GM18867 (cell line): ENCODE measurements at regions not wholly inside any gene's neighbourhood (a gene's known extent, or its start where the extent isn't known, plus 50 kb on each side); places are given as distances from the start of the nearest gene placed in this dataset.

ENCODE experiments used
- ATAC-seq: cut with Tn5 transposase; IDR thresholded peaks from one replicate; pipeline ENCODE4 v1.9.1; 2021; ENCODE audit warnings: mild to moderate bottlenecking, moderate library complexity; ENCODE audit not compliant: unreplicated experiment

DNA sequence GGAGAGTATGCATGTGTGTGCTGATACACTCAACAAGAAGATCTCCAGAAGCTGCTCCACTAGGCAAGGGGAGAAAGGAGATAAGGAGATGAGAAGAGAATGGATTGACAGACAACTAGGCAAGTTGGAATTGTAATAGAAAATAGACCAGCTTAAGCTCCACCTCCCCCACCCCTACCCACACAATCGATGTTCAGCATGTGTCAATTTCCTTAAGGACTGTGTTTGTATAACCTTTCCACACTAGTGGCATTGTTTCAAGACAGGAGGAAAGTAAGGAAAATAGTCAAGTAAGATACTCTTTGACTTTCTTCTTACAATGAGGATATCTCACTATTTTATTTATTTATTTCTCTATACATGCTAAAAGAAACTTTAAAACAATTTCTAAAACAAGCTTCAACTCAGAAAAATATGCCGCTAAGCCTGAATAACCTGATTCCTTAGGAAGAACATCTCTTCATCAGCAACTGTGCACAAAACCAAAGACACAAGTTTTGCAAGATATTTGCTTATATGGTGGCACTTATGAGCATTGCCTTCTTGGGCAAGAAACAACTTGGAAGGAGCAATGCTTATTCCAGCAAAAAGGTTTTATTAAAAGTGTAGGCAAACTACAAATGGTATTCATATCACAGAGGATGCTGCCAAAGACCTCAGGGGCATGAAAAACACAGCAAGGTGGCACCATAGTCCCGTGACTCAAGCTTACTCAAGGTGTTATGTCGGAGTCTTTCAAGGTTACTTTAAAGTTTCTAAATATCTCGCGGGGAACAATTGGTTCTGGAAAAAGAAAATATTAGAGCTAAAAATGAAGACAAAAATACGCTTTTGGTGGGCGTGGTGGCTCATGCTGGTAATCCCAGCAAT lies 249.1 kb downstream of the COL12A1 start:
- no peak for ATAC-seq

DNA sequence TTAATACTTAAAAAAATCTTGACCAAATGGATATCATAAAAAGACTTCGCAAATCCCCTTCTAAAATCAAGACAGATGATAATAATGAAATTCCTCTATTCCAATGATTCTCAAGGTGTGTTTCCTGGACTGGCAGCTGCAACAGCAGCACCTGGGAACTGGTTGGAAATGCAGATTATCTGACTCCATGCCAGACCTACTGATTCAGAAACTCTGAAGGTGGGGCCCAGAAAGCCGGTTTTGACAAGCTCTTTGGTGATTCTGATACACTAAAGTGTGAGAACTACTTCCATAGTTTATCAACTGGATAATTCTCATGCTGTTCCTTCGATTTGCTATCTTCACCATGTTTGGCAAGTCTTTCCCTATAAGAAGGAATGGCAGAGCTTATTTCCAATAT lies 252.1 kb downstream of the COL12A1 start:
- no peak for ATAC-seq

DNA sequence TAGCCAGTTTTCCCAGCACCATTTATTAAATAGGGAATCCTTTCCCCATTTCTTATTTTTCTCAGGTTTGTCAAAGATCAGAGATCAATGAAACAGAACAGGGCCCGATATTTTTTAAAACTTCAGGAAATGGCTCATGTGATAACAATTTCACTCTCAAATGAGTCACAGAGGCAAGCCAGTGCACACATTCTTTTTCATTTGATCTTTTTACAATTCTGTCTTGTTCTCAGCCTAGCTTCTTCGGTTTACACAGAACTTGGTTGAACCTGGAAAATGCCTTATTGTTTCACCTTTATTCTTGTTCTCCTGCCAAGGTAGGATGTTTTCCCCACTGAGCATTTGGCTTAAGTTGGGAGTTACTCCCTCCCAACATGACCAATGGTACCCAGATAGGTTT lies 258.9 kb downstream of the COL12A1 start:
- ATAC-seq: no peak

DNA sequence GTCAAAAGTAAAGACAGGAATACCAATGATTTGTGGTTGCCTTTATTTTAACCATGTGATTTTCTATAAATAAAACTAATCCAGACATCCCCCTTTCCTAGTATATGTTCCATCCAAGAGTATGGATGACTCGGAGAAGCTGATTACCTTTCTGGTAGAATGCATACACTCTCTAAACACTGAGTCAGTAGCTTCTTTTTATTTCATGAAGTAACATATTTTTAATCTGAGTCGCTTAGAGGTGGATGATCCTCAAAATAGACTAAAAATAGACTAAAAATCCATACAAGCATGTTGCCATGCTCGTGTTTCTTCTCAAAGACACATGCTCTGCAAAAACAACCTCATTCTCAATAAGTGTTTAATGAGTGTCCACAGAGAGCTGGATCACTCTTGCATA lies 263.7 kb downstream of the COL12A1 start:
- no peak for ATAC-seq

DNA sequence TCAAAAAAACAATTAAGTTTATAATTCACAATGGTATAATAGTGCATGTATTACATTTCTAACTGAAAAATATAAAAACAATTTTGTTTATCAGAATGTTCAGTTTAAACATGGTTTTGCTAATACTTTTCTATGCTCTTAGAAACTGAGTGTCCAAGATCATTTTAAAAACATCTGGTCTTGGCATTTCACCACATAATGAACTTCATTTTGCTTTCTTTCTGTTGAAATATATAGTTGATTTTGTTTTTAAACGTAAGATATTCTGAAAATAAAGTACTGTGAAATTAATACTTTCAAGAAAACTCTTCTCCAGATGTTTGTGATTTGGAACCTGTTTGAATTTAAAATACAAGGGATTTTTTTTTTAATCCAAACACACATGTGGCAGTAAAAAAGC lies 264.4 kb downstream of the COL12A1 start:
- ATAC-seq: no peak

DNA sequence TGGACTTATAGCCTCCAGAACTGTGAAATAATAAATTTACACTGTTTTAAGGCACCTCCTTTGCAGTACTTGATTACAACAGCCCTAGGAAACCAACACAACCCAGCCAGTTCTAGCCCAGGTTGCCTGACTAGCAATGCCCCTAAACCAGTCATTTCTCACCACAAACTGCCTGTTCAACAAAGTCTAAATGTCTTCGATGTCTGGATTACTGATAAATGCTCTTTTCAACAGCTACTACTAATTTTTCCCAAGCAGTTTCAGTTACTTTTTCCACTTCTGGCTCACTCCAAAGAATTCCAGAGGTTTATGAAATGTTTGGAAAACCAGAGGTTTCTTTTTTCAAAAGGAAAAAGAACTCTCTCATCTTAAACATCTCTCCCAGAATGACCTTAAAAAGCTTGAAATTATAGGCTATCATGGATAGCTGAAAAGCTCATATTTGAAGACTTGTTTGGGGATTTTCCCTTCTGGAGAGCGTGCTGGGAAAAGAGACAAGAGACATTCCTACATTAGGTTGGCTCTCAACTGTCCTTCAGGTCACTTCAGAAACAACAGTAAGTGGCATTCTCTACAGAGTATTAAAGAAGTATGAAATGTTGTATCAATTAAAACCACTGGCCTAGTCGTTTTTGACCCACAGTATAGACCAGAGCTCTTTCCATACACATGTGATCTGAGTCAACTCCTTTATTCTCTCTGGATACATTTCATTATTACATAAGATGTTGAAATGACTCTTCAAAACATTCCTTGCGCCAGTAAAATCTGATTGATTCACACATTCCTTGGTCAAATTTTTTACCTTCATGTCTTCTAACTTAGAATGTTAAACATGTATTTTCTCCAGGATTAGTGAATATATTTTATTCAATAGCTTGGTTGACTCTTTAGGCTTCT lies 265.9 kb downstream of the COL12A1 start:
- peak; percentile 31 for ATAC-seq

DNA sequence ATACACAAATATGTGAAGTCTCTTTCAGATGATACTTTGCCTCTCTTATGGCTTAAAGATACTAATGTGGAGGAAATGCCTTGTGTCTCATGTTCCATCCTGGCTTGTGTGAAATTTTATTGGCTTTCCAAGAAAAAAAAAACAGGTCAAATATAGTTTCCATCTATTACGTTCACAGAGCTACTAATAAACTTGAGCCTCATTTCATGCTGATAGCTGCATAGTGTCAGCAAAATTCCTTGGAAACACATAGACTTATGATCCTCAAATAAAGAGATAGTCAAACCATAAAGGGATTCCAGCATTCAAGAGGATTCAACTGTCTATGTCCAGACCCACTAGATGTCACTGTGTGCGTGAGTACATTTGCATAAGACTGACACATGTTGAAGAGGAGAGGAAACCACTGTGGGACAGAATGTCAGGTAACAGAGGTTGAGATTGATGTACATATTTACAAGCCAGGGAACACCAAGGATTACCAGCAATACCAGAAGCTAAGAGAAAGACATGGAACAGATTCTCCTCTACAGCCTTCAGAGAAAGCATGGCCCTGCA lies 266.6 kb downstream of the COL12A1 start:
- peak; percentile 79 for ATAC-seq

DNA sequence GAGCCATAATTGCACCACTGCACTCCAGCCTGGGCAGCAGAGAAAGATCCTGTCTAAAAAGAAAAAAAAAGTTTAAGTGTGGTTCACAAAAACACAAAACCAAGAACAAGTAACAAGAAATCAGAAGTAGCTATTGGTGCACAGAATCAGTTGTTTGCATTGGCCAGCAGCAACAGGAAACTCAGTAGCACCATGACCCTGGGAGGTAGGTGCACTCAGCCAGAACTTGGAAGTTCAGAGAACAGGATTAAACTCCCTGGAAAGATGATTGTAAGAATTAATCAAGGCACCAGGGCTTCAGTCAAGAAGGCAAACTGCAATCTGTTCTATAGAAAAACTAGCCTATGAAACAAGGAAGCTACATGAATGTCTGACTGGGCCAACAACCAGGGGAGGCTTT lies 267.9 kb downstream of the COL12A1 start:
- no peak for ATAC-seq

DNA sequence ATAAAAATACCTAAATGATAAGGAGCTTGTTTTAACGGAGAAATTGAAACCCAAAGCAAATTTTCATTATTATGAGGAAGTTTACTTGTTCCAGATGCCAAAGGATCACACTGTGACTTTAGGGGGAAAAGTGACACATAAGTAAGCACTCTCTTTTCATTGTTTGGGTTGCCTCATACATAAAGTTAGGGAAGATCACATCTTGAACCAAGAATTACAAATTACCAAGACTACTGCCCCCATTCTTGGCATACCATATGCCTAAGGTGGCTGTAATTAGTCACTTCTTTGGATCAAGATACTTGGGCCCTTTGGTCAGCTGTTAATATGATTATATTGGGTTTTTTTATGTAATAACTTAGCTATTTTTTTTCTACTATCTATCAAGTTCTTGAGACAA lies 269.0 kb downstream of the COL12A1 start:
- ATAC-seq: no peak

DNA sequence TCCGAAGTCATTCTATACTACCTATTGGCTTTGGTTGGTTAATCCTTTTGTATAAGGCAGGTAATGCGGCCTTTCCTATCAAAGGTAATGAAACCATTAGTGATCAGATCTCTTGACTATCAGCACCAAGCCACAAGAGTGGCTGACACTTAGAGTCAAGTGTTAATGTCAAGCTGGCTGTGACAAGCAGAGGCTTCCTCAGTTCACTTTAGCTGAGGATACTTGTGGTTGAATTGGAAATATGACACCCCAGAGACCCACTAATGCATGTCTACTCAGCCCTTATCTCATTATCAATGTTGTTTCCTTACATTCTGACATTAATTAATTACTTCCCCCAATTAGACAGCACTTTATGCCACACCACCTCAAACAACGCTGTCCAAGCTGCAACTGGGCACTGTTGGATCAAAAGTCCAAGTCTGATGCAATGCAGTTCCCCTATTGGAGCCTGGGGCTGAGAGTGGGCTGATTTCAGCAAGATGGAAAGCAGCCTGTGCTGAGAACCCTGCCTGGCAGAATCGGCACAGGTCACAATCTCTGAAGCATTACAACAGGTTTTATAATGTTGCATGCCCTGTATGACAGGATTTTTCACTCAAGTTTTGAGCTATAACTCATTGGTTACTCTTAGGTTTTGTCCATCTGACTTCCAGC lies 273.5 kb downstream of the COL12A1 start:
- no peak for ATAC-seq

DNA sequence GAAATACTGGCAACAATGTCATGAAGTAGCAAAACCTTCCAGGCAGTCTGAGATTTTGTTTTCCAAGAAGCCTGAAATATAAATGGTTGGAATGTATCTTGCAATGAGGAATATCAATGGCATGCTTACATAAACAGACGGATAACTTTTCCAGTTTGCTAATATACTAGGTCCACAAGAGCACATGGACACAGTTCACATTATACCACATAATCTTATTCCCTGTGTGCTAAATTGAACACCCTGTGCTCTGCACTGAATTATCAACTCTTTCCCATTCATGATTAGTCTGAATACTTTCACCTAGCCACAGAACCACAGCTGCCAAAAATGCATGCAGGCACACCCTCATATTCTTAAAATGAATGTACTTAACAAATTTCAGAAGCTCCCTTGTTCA lies 274.3 kb downstream of the COL12A1 start:
- ATAC-seq: no peak

DNA sequence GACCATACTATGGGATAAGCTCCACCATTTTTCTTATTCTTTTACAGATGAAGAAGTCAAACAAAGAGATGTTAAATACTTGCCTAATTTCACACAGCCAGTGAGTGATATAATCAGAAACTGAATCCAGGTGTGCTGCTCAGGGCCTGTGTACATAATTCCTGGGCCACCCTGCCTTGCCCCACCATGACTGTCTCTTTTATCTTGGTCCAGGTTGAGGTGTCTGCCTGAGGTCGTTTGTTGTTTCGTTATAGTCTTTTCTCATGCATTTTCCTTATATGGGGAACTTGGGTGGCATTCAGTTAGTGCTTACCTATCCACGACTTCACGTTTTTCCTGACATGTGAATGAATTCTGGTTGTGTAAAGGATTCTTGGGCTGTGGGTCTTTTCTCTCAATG lies 277.6 kb downstream of the COL12A1 start:
- ATAC-seq: no peak

DNA sequence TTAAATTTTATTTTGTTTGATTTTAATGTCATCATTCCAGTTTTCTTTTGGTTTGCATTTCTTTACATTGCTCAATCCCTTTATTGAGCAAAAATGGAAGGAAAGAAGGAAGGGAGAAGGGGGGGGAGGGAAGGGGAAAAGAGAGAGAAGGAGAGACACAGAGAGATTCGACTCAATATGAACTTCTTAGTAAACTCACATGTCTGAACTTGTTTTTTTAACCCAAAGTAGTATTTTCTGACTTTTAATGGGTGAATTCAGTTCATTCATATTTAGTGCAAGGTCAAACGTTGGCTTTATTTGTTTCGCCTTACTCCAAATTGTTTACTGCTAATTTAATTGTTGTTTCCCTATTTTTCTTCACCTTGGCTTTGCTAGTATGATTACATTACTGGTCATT lies 278.6 kb downstream of the COL12A1 start:
- no peak for ATAC-seq

DNA sequence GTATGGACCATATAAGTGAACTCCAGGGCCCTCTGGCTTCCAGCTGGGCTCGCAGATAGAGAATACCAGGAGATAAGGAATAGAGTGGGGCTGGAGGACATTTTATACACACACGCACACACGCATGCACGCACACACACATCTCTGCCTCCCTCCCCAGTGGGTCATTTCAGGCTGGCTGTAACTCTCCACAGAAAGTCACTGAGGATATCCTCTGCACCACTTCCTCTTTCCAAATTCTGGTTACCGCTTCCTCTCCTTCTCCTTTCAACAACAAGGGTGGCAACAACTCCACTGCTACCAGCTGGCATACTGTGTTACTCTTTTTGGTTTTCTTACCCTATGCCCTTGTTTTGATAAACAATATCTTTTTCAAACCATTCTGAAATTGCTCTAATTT lies 280.2 kb downstream of the COL12A1 start:
- ATAC-seq: peak; percentile 79

DNA sequence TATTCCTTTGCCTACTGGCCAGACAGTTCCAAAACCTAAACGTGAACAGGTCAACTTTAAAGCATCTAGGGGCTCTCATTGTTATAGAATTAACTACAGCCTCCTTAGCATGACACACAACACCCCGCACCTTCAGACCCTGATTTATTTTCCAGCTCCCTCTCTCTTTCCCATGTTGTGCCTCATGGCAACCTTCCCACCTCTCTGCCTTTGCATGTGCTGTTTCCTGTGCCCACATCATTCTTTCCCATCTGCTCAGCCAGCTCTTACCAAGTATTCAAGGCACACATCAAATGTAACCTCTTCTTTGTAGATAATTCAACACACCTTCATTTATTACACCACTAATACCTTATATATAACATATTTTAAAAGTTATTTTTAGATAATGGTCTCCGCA lies 291.0 kb downstream of the COL12A1 start:
- no peak for ATAC-seq

DNA sequence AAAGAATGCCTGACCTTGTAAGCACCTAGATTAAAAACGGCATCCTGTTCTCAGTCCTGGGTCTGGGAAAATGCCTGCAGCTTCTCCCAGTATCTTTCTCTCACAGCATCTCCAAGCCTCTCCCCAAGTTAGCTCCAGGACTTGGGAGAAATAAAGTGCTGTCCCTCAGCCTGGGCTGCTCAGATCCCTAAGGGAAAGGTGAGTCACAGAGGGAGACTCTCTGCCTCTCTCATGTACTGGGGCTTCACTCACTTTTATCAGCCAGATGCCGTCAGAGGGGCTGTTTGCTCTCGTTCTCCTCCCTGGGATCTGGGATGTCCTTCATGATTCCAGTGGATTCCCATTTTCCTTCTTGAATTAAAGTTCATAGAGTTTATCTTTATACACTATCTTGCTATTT lies 293.6 kb downstream of the COL12A1 start:
- ATAC-seq: no peak

DNA sequence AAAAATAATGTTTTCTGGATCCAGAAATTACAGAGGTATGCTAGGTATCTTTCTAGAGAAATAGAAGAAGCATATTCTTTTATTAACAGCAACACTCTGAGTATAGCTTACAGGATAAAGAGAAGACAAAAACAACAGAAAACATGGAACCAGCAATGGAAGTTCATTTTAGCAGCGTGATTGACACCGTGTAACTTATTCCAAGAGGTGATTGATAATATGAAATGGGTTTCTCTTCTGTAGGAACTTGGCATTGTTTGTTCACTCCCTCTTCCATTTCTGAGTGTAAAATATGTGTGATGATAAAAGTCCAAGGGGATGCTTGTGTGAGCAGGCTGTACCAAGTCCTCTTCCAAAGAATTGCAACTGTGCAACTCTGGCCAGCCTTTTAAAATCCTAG lies 303.0 kb downstream of the COL12A1 start:
- ATAC-seq: no peak

DNA sequence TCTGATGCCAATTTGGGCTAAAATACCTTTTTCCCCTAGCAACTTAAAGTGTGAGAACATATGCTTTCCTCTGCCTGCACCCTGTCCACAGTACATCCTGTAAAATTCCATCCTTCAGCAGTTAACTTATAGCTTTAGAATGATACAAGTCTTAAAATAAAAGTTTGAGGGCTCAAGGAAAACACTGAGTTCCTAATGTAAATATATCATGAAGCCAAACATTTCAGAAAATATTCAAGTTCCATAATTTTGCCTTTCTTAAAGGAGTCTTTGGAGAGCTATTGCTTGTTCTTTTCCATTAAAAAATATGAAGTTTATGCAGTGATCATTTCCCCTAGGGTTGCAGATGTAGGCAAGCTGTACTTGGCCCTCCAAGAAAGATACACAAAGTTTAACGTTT lies 303.8 kb downstream of the COL12A1 start:
- no peak for ATAC-seq

DNA sequence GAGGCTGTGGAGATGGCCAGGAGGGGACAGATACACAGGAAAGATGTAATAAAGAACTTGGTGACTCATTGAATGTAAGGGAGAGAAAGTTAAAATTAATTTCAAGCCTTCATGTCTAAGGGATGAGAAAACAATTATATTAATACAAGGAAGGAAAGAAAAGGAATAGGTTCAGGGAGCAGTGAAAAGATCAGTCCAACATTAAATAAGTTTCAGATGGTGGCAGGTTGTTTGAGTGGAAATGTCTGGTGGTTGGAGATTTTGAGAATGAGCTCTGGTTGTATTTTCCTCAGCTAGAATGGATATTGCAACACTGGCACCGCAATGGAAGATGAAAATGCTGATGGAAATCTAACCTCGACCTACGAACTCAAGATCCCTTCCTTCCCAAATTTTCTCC lies 304.3 kb downstream of the COL12A1 start:
- no peak for ATAC-seq

DNA sequence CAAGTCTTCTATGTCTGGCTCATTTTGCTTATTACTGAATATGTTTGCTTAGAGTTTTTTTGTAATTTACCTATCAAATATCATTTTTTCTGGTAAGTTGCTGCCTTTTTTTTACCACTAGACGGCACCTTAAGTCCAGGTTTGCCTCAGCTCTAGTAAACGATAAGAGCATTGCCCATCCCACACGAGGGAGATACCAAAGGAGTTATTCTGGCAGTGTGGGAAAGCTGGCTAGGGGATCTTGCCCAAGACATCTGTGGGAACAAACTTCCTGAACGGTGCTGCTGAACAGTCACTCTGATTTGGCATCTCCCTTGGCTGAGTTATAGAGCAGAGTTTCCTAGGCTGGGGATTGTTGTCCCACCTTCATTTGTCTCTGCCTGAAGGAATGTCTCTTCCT lies 306.4 kb downstream of the COL12A1 start:
- ATAC-seq: no peak

DNA sequence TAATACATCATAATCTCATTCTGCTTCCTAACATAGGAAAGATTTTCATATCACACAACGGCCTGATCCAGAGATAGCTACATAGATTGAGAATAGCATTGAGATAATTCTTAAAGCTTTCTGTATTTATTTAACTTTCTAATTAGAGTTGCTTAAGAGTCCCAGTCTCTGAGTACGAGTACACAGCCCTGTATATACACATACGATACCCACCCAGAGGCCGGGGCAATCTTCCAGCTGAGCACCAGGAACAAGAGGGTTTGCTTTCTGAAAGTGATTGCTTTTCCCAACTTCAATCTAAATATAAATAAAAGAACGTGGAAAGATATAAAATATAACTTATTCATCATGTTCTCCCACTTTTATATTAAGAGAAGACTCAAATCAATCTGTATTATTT lies 313.8 kb downstream of the COL12A1 start:
- ATAC-seq: no peak
